ENCODE measurements at regions not wholly inside any gene's neighbourhood (a gene's known extent, or its start where the extent isn't known, plus 50 kb on each side); places are given as distances from the start of the nearest gene placed in this dataset.

DNA sequence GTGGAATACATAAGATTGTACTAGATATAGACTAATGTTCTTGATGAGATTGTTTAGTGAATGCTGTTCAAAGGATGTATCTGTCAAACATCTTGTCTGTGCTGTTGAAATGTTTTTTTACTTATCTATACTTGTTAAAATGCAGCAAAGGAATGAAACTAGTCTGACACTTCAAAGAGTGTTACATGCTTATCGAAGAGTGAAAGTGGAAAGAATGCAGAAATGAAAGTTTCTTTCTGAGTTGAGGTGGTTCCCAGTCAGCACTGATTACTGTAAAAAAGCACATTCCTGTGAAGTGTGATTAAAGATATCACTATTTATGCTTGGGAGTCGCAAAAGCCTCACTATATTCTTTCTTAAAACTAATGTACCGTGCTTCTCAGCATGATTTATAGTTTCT is 1225.2 kb downstream of the NCAM2 start (continued):
- no peak for TF ChIP-seq EZH2phosphoT487 (IDR thresholded peaks at IDR 0.05; ENCODE audit: borderline replicate concordance)
- TF ChIP-seq SRF (IDR thresholded peaks at IDR 0.05; ENCODE audit: low read depth), result no peak
- no peak for TF ChIP-seq ZFX (IDR thresholded peaks at IDR 0.05)
- no peak for TF ChIP-seq TCF7L2 (IDR thresholded peaks at IDR 0.05; ENCODE audit: borderline replicate concordance, extremely low read depth, insufficient read depth, insufficient read length)
- TF ChIP-seq JUND (IDR thresholded peaks at IDR 0.05), result no peak
- no peak for TF ChIP-seq RAD21 (IDR thresholded peaks at IDR 0.05; ENCODE audit: low read depth)
- no peak for TF ChIP-seq ELF1 (IDR thresholded peaks at IDR 0.05; ENCODE audit: borderline replicate concordance, low read depth)
- no peak for TF ChIP-seq EZH2 (IDR thresholded peaks at IDR 0.05)
- TF ChIP-seq POLR2AphosphoS5 (IDR thresholded peaks at IDR 0.05; ENCODE audit: low read depth, low read length), result no peak
- no peak for TF ChIP-seq POLR2A (IDR thresholded peaks at IDR 0.05; ENCODE audit: borderline replicate concordance, extremely low read depth, insufficient read depth, insufficient read length)
- no peak for TF ChIP-seq ZNF274 (IDR thresholded peaks at IDR 0.05; ENCODE audit: low read depth, low read length)
- no peak for TF ChIP-seq CBX3 (IDR thresholded peaks at IDR 0.05; ENCODE audit: low read depth)
- TF ChIP-seq, protein P1, sequence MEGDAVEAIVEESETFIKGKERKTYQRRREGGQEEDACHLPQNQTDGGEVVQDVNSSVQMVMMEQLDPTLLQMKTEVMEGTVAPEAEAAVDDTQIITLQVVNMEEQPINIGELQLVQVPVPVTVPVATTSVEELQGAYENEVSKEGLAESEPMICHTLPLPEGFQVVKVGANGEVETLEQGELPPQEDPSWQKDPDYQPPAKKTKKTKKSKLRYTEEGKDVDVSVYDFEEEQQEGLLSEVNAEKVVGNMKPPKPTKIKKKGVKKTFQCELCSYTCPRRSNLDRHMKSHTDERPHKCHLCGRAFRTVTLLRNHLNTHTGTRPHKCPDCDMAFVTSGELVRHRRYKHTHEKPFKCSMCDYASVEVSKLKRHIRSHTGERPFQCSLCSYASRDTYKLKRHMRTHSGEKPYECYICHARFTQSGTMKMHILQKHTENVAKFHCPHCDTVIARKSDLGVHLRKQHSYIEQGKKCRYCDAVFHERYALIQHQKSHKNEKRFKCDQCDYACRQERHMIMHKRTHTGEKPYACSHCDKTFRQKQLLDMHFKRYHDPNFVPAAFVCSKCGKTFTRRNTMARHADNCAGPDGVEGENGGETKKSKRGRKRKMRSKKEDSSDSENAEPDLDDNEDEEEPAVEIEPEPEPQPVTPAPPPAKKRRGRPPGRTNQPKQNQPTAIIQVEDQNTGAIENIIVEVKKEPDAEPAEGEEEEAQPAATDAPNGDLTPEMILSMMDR (IDR thresholded peaks at IDR 0.05 in 2 of 3, conservative IDR thresholded peaks at IDR 0.05 in 1 of 3; ENCODE audit: borderline replicate concordance in 1 of 3, insufficient read depth in 1 of 3, low read depth in 2 of 3, low read length in 2 of 3), result no peak

DNA sequence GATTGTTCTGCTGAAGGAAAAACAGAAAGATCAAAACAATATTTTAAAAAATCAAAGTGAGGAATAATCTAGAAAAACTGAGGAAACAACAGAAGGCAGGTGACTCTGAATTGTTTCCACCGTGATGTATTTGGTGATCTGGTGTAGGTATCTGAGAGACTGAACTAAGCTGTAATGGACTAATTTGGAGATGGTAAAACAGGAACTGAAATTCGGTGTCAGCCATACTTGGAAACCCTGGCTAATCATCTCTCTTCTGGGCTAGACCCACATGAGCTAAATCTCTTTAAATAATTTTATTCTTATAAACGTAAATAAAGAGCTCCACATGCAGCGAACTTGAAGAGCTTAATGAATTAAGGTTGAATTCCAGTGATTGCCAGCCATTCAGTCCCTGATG is 1226.1 kb downstream of the NCAM2 start:
- no TSS peak for BruUV-seq (replicated peaks)
- ATAC-seq, result no peak
- ChIA-PET POLR2A (no interaction called here), CTCF (no interaction called here), RAD21 (ENCODE audit: low non-redundant PET in 1 of 2, low total read pairs in 2 of 2, uncharacterized antibody in 2 of 2, unreplicated experiment in 2 of 2) (no interaction called here)
- Histone ChIP-seq H3K27ac (ENCODE audit: low read depth, low read length) (no peak overlapping the region), H3K4me1 (ENCODE audit: control insufficient read depth in 1 of 2, insufficient read depth in 2 of 2, low read length in 2 of 2) (no peaks in the 10 kb centered on the region), H3K9me3 (ENCODE audit: control insufficient read depth in 1 of 2, insufficient read depth in 1 of 2, low read depth in 1 of 2, low read length in 2 of 2) (peaks cover 13 to 33% of the 10 kb centered on the region in 2 experiments; a peak in 3 of 4 replicates), H3K36me3 (ENCODE audit: control insufficient read depth in 1 of 2, insufficient read depth in 2 of 2, low read length in 2 of 2) (no peaks in the 10 kb centered on the region), H3K27me3 (ENCODE audit: insufficient read depth, low read length) (no peaks in the 10 kb centered on the region), H4K20me1 (ENCODE audit: insufficient read depth) (no peaks in the 10 kb centered on the region), H3K4me2 (ENCODE audit: low read length) (no peak overlapping the region), H3K4me3 (replicated peaks in 1 of 2; ENCODE audit: low read depth in 1 of 2, low read length in 2 of 2) (no peak overlapping the region), H3K79me2 (ENCODE audit: insufficient read depth, low read length) (no peaks in the 10 kb centered on the region), H3K9ac (ENCODE audit: low read length) (no peak overlapping the region), H3K9me2 (ENCODE audit: insufficient read depth) (no peaks in the 10 kb centered on the region), H2AFZ (ENCODE audit: low read depth, low read length, poor library complexity, severe bottlenecking) (no peak overlapping the region)
- no peak for DNase-seq (ENCODE audit: low read depth, low spot score)
- intact Hi-C loops (cut with micrococcal nuclease), result no loop called here
- TF ChIP-seq SRF (IDR thresholded peaks at IDR 0.05; ENCODE audit: low read depth), result no peak
- TF ChIP-seq, protein P2, sequence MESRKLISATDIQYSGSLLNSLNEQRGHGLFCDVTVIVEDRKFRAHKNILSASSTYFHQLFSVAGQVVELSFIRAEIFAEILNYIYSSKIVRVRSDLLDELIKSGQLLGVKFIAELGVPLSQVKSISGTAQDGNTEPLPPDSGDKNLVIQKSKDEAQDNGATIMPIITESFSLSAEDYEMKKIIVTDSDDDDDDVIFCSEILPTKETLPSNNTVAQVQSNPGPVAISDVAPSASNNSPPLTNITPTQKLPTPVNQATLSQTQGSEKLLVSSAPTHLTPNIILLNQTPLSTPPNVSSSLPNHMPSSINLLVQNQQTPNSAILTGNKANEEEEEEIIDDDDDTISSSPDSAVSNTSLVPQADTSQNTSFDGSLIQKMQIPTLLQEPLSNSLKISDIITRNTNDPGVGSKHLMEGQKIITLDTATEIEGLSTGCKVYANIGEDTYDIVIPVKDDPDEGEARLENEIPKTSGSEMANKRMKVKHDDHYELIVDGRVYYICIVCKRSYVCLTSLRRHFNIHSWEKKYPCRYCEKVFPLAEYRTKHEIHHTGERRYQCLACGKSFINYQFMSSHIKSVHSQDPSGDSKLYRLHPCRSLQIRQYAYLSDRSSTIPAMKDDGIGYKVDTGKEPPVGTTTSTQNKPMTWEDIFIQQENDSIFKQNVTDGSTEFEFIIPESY (IDR thresholded peaks at IDR 0.05; ENCODE audit: extremely low read depth, insufficient replicate concordance, low read length), result no peak
- no peak for TF ChIP-seq ZFX (IDR thresholded peaks at IDR 0.05)
- TF ChIP-seq, protein P3, sequence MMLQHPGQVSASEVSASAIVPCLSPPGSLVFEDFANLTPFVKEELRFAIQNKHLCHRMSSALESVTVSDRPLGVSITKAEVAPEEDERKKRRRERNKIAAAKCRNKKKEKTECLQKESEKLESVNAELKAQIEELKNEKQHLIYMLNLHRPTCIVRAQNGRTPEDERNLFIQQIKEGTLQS (IDR thresholded peaks at IDR 0.05), result no peak

All from HCT116 (cell line).